22Rv1 (cell line): ENCODE measurements at regions not wholly inside any gene's neighbourhood (a gene's known extent, or its start where the extent isn't known, plus 50 kb on each side); places are given as distances from the start of the nearest gene placed in this dataset.

Experiments
- CTCF ChIP-seq: fragments of 450-650 bp; IDR thresholded peaks from 2 replicates; pipeline ENCODE4 v1.5.1; 2017; ENCODE audit warnings: mild to moderate bottlenecking
- ZFX ChIP-seq: fragments of 450-650 bp; IDR thresholded peaks from 2 replicates; pipeline ENCODE4 v1.6.1; 2017; ENCODE audit warnings: antibody characterized with exemption, borderline replicate concordance

GRCh38 chr13:105007166-105007808 is 1528.2 kb downstream of the EFNB2 start:
- TF ChIP-seq CTCF (no peak), ZFX (no peak)
